GM12873 (cell line): ENCODE measurements at regions not wholly inside any gene's neighbourhood (a gene's known extent, or its start where the extent isn't known, plus 50 kb on each side); places are given as distances from the start of the nearest gene placed in this dataset.

Experiments
- CTCF ChIP-seq: IDR thresholded peaks from 2 replicates; pipeline ENCODE4 v1.5.1; 2012; ENCODE audit warnings: low read depth, mild to moderate bottlenecking, moderate library complexity, low read length, control low read depth; ENCODE audit not compliant: insufficient read depth; ENCODE audit errors: missing control alignments

- no peak for TF ChIP-seq CTCF
Measured at GRCh38 chr9:79266986-79267385, 304.8 kb upstream of the TLE4 start.

GRCh38 chr9:79268806-79269205 is 303.0 kb upstream of the TLE4 start:
- TF ChIP-seq CTCF, result no peak

GRCh38 chr9:79273311-79273710 is 298.5 kb upstream of the TLE4 start:
- TF ChIP-seq CTCF, result no peak

- no peak for TF ChIP-seq CTCF
Measured at GRCh38 chr9:79279356-79279755, 292.4 kb upstream of the TLE4 start.

- no peak for TF ChIP-seq CTCF
Measured at GRCh38 chr9:79280691-79281090, 291.1 kb upstream of the TLE4 start.

- no peak for TF ChIP-seq CTCF
Measured at GRCh38 chr9:79284081-79284480, 287.7 kb upstream of the TLE4 start.

- TF ChIP-seq CTCF, result no peak
Measured at GRCh38 chr9:79286992-79287707, 284.6 kb upstream of the TLE4 start.
